DOHH2 (cell line): ENCODE measurements at regions not wholly inside any gene's neighbourhood (a gene's known extent, or its start where the extent isn't known, plus 50 kb on each side); places are given as distances from the start of the nearest gene placed in this dataset.
"Not testable (repeated sequence)": the region's sequence is repeated elsewhere in the genome, so short reads cannot be mapped to it uniquely, and the experiment has no call there.

Source experiments
- CTCF ChIP-seq: fragments of 200-600 bp; sonication (generic); IDR thresholded peaks from one replicate; pipeline ENCODE4 v1.5.1; 2014; ENCODE audit warnings: antibody characterized with exemption, mild to moderate bottlenecking, low read depth, low read length; ENCODE audit not compliant: poor library complexity, severe bottlenecking
- EZH2phosphoT487 ChIP-seq: fragments of 200-600 bp; sonication (generic); IDR thresholded peaks from 2 replicates; pipeline ENCODE4 v1.6.1; 2017; ENCODE audit warnings: borderline replicate concordance, mild to moderate bottlenecking, antibody characterized with exemption, low read length, moderate library complexity, mixed read lengths

- not testable (repeated sequence) for TF ChIP-seq CTCF, EZH2phosphoT487
Measured at GRCh38 chr17:79547171-79547570, 63.7 kb downstream of the RBFOX3 start.
